H1 (cell line): ENCODE measurements at regions not wholly inside any gene's neighbourhood (a gene's known extent, or its start where the extent isn't known, plus 50 kb on each side); places are given as distances from the start of the nearest gene placed in this dataset.

Source experiments
- CTCF ChIA-PET: fragments of 300-600 bp; sonication (Branson Sonifier 250); formaldehyde crosslinking; loops from one replicate; lab custom pipeline; 2021; ENCODE audit not compliant: partially characterized antibody; lab: Charles Lee
- POLR2A ChIA-PET: fragments of 300-600 bp; sonication (Branson Sonifier 250); formaldehyde crosslinking; loops from one replicate; lab custom pipeline; 2021; ENCODE audit warnings: inconsistent platforms; ENCODE audit not compliant: partially characterized antibody; lab: Charles Lee
- DNase-seq, 2 experiments: peaks; one replicate each; pipeline versions ENCODE4 v3.0.0 to v3.0.0-alpha.2; 2010 to 2022; ENCODE audit warnings: low spot score in 2 of 2, low read depth in 1 of 2, mixed read lengths in 1 of 2
- FAIRE-seq: peaks from 2 replicates; lab custom pipeline; 2011; peaks lifted over from hg19 to GRCh38; lab: Jason Lieb, UNC
- H2AFZ ChIP-seq: 2 replicates; pipeline ENCODE4 v1.8.1; 2012; ENCODE audit warnings: low read length, inconsistent platforms
- H2AK5ac ChIP-seq: 2 replicates; pipeline ENCODE4 v1.6.1; 2013; ENCODE audit warnings: low read depth, low read length
- H2BK120ac ChIP-seq: replicated peaks from 2 replicates; pipeline ENCODE3; 2013; ENCODE audit warnings: low read depth, low read length, inconsistent platforms
- H2BK12ac ChIP-seq: 2 replicates; pipeline ENCODE4 v1.6.1; 2013; ENCODE audit warnings: low read depth, low read length
- H2BK15ac ChIP-seq: 2 replicates; pipeline ENCODE4 v1.6.1; 2013; ENCODE audit warnings: low read length
- H2BK20ac ChIP-seq: 2 replicates; pipeline ENCODE4 v1.6.1; 2013; ENCODE audit warnings: low read length
- H2BK5ac ChIP-seq: 2 replicates; pipeline ENCODE4 v1.6.1; 2013; ENCODE audit warnings: low read depth, low read length
- H3K14ac ChIP-seq: 2 replicates; pipeline ENCODE4 v1.6.1; 2013; ENCODE audit warnings: inconsistent platforms; ENCODE audit not compliant: insufficient read length
- H3K18ac ChIP-seq: 2 replicates; pipeline ENCODE4 v1.6.1; 2013; ENCODE audit warnings: low read length; ENCODE audit errors: extremely low read depth
- H3K23ac ChIP-seq: 2 replicates; pipeline ENCODE4 v1.6.1; 2013; ENCODE audit warnings: inconsistent platforms; ENCODE audit not compliant: insufficient read length
- H3K23me2 ChIP-seq: 2 replicates; pipeline ENCODE4 v1.6.1; 2013; ENCODE audit warnings: low read depth, low read length
- H3K27ac ChIP-seq: 2 replicates; pipeline ENCODE4 v1.6.1; 2011; ENCODE audit warnings: low read depth, low read length, inconsistent platforms
- H3K27me3 ChIP-seq, 4 experiments: replicated peaks in 1 of 4; 1 replicate in 1 of 4; 2 replicates in 3 of 4; pipeline versions ENCODE4 v1.6.1 to v1.8.1; 2011 to 2013; ENCODE audit warnings: low read length in 3 of 4, mild to moderate bottlenecking in 3 of 4, inconsistent platforms in 2 of 4, mixed read lengths in 2 of 4, moderate library complexity in 1 of 4; ENCODE audit not compliant: control insufficient read depth in 3 of 4, insufficient read depth in 3 of 4; ENCODE audit errors: extremely low read depth in 1 of 4
- H3K36me3 ChIP-seq, 4 experiments: 2 replicates each; pipeline versions ENCODE4 v1.6.1 to v1.8.1; 2011 to 2013; ENCODE audit warnings: mild to moderate bottlenecking in 4 of 4, low read length in 3 of 4, moderate library complexity in 2 of 4, control low read depth in 1 of 4, inconsistent platforms in 1 of 4; ENCODE audit not compliant: insufficient read depth in 4 of 4, control insufficient read depth in 2 of 4
- H3K4ac ChIP-seq: replicated peaks from 2 replicates; pipeline ENCODE3; 2013; ENCODE audit warnings: low read length, low read depth, mixed read lengths, inconsistent platforms; ENCODE audit not compliant: insufficient read length
- H3K4me1 ChIP-seq, 4 experiments: replicated peaks in 1 of 4; 1 replicate in 1 of 4; 2 replicates in 3 of 4; pipeline versions ENCODE4 v1.6.1 to v1.8.1; 2011 to 2013; ENCODE audit warnings: low read length in 3 of 4, inconsistent platforms in 2 of 4, mixed read lengths in 1 of 4; ENCODE audit not compliant: insufficient read depth in 4 of 4, control insufficient read depth in 3 of 4
- H3K4me2 ChIP-seq, 2 experiments: 2 replicates each; pipeline versions ENCODE4 v1.6.1 to v1.8.1; 2011 to 2013; ENCODE audit warnings: low read depth in 2 of 2, low read length in 2 of 2, control low read depth in 1 of 2, inconsistent platforms in 1 of 2, mild to moderate bottlenecking in 1 of 2; ENCODE audit not compliant: insufficient read depth in 1 of 2
- H3K4me3 ChIP-seq, 4 experiments: fragments of 200-600, 300-600 bp in 1 of 4; sonication (generic), shearing (Covaris generic), sonication (Bioruptor Twin) in 1 of 4; 2 replicates each; pipeline versions ENCODE4 v1.5.1 to v1.8.1; 2011 to 2016; ENCODE audit warnings: low read length in 4 of 4, low read depth in 3 of 4, control low read depth in 2 of 4, inconsistent platforms in 2 of 4, mild to moderate bottlenecking in 2 of 4, mixed read lengths in 1 of 4, moderate library complexity in 1 of 4; ENCODE audit not compliant: insufficient read depth in 2 of 4; ENCODE audit errors: extremely low read depth in 1 of 4
- H3K56ac ChIP-seq: replicated peaks from 2 replicates; pipeline ENCODE3; 2013; ENCODE audit warnings: low read depth, mild to moderate bottlenecking, mixed read lengths, low read length, inconsistent platforms; ENCODE audit not compliant: insufficient read length
- H3K79me1 ChIP-seq: 2 replicates; pipeline ENCODE4 v1.6.1; 2013; ENCODE audit warnings: low read depth, low read length, control low read depth
- H3K79me2 ChIP-seq, 2 experiments: 2 replicates each; pipeline versions ENCODE4 v1.6.1 to v1.8.1; 2012 to 2013; ENCODE audit warnings: low read length in 2 of 2, mild to moderate bottlenecking in 2 of 2, inconsistent platforms in 1 of 2; ENCODE audit not compliant: insufficient read depth in 2 of 2, control insufficient read depth in 1 of 2
- H3K9ac ChIP-seq, 4 experiments: replicated peaks in 1 of 4; 1 replicate in 1 of 4; 2 replicates in 3 of 4; pipeline versions ENCODE4 v1.6.1 to v1.8.1; 2011 to 2013; ENCODE audit warnings: low read depth in 3 of 4, low read length in 3 of 4, control low read depth in 2 of 4, mild to moderate bottlenecking in 2 of 4, moderate library complexity in 2 of 4, inconsistent platforms in 1 of 4; ENCODE audit errors: extremely low read depth in 1 of 4
- H3K9me3 ChIP-seq, 2 experiments: 2 replicates each; pipeline versions ENCODE4 v1.6.1 to v1.8.1; 2012 to 2013; ENCODE audit warnings: mild to moderate bottlenecking in 2 of 2, moderate library complexity in 2 of 2, control low read depth in 1 of 2, inconsistent platforms in 1 of 2, low read depth in 1 of 2, low read length in 1 of 2, mixed read lengths in 1 of 2; ENCODE audit not compliant: insufficient read depth in 2 of 2
- H4K20me1 ChIP-seq, 2 experiments: replicated peaks in 1 of 2; 2 replicates each; pipeline versions ENCODE3 to v1.8.1; 2011 to 2013; ENCODE audit warnings: inconsistent platforms in 2 of 2, low read length in 2 of 2, mild to moderate bottlenecking in 1 of 2; ENCODE audit not compliant: insufficient read depth in 2 of 2, control insufficient read depth in 1 of 2
- H4K5ac ChIP-seq: 2 replicates; pipeline ENCODE4 v1.6.1; 2013; ENCODE audit warnings: low read length, low read depth, mixed read lengths, inconsistent platforms; ENCODE audit not compliant: insufficient read length
- H4K8ac ChIP-seq: 2 replicates; pipeline ENCODE4 v1.8.0; 2013; ENCODE audit warnings: mild to moderate bottlenecking, moderate library complexity, low read length, inconsistent platforms; ENCODE audit not compliant: insufficient read depth; ENCODE audit errors: extremely low read depth
- H4K91ac ChIP-seq: replicated peaks from 2 replicates; pipeline ENCODE3; 2013; ENCODE audit warnings: low read length, mixed read lengths, inconsistent platforms; ENCODE audit not compliant: insufficient read length
- NANOG ChIP-seq: IDR thresholded peaks from 2 replicates; pipeline ENCODE4 v1.6.1; 2011; ENCODE audit warnings: low read length, low read depth, mild to moderate bottlenecking, inconsistent platforms; ENCODE audit not compliant: insufficient read depth, poor library complexity, severe bottlenecking
- RFX5 ChIP-seq: IDR thresholded peaks from 2 replicates; pipeline ENCODE4 v1.6.1; 2011; ENCODE audit warnings: low read depth, low read length, improper control_type of control experiment, borderline replicate concordance
- WGBS, 2 experiments: shearing (Covaris generic) in 1 of 2; methylation state at CpG; one replicate each; pipeline versions ENCODE4 v1.1.6 to v1.1.7; 2013 to 2015; ENCODE audit warnings: low lambda C conversion rate in 2 of 2, mixed read lengths in 2 of 2, inconsistent platforms in 1 of 2, low coverage in 1 of 2, missing lambda C conversion rate in 1 of 2; ENCODE audit not compliant: insufficient replicate concordance in 2 of 2, insufficient coverage in 1 of 2, insufficient read length in 1 of 2; ENCODE audit errors: extremely low coverage in 1 of 2, missing lambda C conversion rate in 1 of 2; 5-methylcytosine and 5-hydroxymethylcytosine counted together

DNA sequence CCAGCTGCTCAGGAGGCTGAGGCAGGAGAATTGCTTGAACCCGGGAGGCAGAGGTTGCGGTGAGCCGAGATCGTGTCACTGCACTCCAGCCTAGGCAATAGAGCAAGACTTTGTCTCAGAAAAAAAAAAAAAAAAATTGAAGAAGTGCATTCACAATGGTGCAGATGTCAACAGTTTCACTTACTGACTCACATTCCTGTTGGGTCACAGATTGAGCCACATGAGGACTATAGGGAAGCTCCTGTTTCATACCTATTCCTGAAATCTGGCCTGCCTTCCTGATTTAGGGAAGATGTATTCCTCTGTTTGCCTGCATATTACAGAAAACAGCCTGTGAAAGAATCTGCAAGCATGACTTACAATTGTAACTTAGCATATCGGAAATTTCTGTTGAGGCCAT, 78.2 kb downstream of the AKR1C4 start:
- Histone ChIP-seq H3K14ac (no peak overlapping the region), H4K20me1 (no peaks in the 10 kb centered on the region), H3K79me1 (no peaks in the 10 kb centered on the region), H3K4me3 (no peak overlapping the region), H2AFZ (no peak overlapping the region), H4K8ac (no peak overlapping the region), H3K23me2 (no peaks in the 10 kb centered on the region), H3K27ac (no peak overlapping the region), H3K23ac (no peak overlapping the region), H3K79me2 (no peaks in the 10 kb centered on the region), H3K9ac (no peak overlapping the region), H3K4me1 (no peaks in the 10 kb centered on the region), H2BK15ac (no peak overlapping the region), H3K36me3 (no peaks in the 10 kb centered on the region), H2BK12ac (no peak overlapping the region), H4K5ac (no peak overlapping the region), H4K91ac (no peak overlapping the region), H3K9me3 (no peaks in the 10 kb centered on the region), H2BK5ac (no peak overlapping the region), H2BK20ac (no peak overlapping the region), H3K27me3 (no peaks in the 10 kb centered on the region), H2AK5ac (no peak overlapping the region), H3K4ac (no peak overlapping the region), H3K18ac (no peak overlapping the region), H3K4me2 (no peak overlapping the region), H2BK120ac (no peak overlapping the region), H3K56ac (no peak overlapping the region)
- WGBS, 2 experiments = 100% methylated on average over 5 of the region's 5 CpGs; no CpG with 5 or more reads in 1 of the 2 experiments
- no peak for DNase-seq
- FAIRE-seq = no peak
- ChIA-PET POLR2A (interaction anchor here (0.6 kb wide), 1 partner anchor 812 kb away, joined by 3 read pairs; no protein-coding TSS in a partner anchor), CTCF (interaction anchor here (0.7 to 1.5 kb wide), 4 partner anchors 7 to 48 kb away, joined by 3 to 5 read pairs (median 4); no protein-coding TSS in a partner anchor)
- no peak for TF ChIP-seq NANOG
- no peak for TF ChIP-seq RFX5
